ENCODE measurements at regions not wholly inside any gene's neighbourhood (a gene's known extent, or its start where the extent isn't known, plus 50 kb on each side); places are given as distances from the start of the nearest gene placed in this dataset.

DNA sequence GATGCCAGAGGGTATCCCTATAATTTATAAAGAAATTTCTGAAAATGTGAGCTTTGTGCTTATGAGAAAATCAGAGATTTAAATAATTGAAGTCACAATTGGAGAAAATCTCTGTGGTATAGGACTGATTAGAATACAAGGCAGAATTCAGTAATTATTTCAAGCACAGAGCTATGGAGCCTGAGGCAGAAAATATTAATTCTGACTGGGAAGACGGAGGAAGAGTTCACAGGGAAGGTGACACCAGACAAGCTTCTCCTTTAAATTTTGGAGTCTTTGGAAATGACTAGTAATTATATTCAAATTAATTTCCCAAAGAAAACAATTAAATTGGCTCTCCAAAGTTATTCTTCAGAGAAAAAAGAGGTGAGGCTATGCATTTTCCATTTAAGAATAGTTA, 121.5 kb downstream of the CHRM3 start:
- DNase-seq, result no peak
- Mint-ChIP-seq H3K4me3 (no peak overlapping the region), H3K36me3 (no peaks in the 10 kb centered on the region), H3K9me3 (peaks cover 10% of the 10 kb centered on the region), H3K4me1 (no peaks in the 10 kb centered on the region), H3K27me3 (no peaks in the 10 kb centered on the region), H3K27ac (no peak overlapping the region)
- POLR2A ChIA-PET, result no interaction called here
- ATAC-seq (ENCODE audit: low read depth), result no peak

DNA sequence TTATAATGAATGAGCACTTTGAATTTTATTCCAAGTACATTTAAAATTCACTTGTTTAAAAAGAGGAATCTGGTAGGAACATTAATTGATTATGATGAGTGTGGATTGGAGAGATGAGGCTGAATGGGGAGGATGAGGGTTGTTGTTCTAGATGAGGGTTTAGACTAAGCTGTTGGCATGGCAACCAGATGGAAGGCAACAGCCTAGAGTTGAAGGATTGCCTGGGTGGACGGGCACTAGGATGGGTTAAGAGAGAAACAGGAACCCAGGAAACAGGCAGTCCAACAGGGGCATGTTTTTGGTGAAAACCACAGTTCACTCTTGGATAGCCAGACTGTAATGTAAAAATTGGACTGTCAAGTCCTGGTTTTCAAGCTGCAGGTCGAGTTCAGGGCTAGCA, 125.5 kb downstream of the CHRM3 start:
- POLR2A ChIA-PET, result no interaction called here
- DNase-seq (no peak), ATAC-seq (ENCODE audit: low read depth) (no peak)
- H3K9me3 Mint-ChIP-seq, result peaks cover 6% of the 10 kb centered on the region
- H3K4me1 Mint-ChIP-seq, result no peaks in the 10 kb centered on the region
- no peak overlapping the region for H3K27ac Mint-ChIP-seq
- no peak overlapping the region for H3K4me3 Mint-ChIP-seq
- H3K36me3 Mint-ChIP-seq, result no peaks in the 10 kb centered on the region
- H3K27me3 Mint-ChIP-seq, result no peaks in the 10 kb centered on the region

- POLR2A ChIA-PET, result no interaction called here
- H3K4me1 Mint-ChIP-seq, result no peaks in the 10 kb centered on the region
- ATAC-seq (ENCODE audit: low read depth) (no peak), DNase-seq (no peak)
- no peaks in the 10 kb centered on the region for H3K27me3 Mint-ChIP-seq
- H3K27ac Mint-ChIP-seq, result no peak overlapping the region
- no peaks in the 10 kb centered on the region for H3K36me3 Mint-ChIP-seq
- H3K9me3 Mint-ChIP-seq, result no peaks in the 10 kb centered on the region
- no peak overlapping the region for H3K4me3 Mint-ChIP-seq
These were observed 130.2 kb downstream of the CHRM3 start for GRCh38 chr1:239516579-239516978.

- DNase-seq, result no peak
- H3K27me3 Mint-ChIP-seq, result no peaks in the 10 kb centered on the region
- ATAC-seq (ENCODE audit: low read depth), result no peak
- H3K36me3 Mint-ChIP-seq, result no peaks in the 10 kb centered on the region
- no peaks in the 10 kb centered on the region for H3K9me3 Mint-ChIP-seq
- POLR2A ChIA-PET, result no interaction called here
- no peaks in the 10 kb centered on the region for H3K4me1 Mint-ChIP-seq
- no peak overlapping the region for H3K27ac Mint-ChIP-seq
- no peak overlapping the region for H3K4me3 Mint-ChIP-seq
These were observed 140.0 kb downstream of the CHRM3 start for GRCh38 chr1:239526391-239526790.

DNA sequence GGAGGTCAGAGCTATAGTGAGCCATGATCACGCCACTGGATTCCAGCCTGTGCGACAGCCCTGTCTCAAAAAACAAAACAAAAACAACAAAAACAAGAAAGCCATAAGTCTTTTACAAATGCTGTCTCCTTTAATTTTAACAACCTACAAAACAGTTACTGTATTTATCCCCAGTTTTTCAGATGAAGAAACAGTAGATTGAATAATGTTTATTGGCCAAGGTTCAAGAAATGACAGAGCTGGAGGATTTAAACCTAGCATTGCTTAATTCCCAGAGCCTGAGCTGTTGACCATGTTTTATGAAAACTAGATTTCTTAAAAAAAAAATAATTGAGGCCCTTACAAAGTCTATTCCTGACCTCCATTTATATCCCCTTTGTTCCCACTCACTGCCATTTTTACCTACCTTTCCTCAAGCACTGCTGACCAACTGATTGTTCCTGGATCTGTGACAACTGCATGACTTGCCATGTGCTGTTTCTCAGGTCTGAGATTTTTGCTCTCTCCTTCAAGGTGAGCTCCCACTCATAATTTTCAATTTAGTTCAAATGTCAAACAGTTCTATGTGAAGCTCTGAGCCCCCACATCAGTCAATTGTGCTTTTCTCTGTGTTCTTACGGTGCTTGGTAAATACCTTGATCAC, 140.8 kb downstream of the CHRM3 start:
- H3K4me3 Mint-ChIP-seq, result no peak overlapping the region
- no peaks in the 10 kb centered on the region for H3K4me1 Mint-ChIP-seq
- H3K36me3 Mint-ChIP-seq, result no peaks in the 10 kb centered on the region
- no peak overlapping the region for H3K27ac Mint-ChIP-seq
- POLR2A ChIA-PET, result no interaction called here
- no peaks in the 10 kb centered on the region for H3K9me3 Mint-ChIP-seq
- DNase-seq (no peak), ATAC-seq (ENCODE audit: low read depth) (no peak)
- no peaks in the 10 kb centered on the region for H3K27me3 Mint-ChIP-seq

DNA sequence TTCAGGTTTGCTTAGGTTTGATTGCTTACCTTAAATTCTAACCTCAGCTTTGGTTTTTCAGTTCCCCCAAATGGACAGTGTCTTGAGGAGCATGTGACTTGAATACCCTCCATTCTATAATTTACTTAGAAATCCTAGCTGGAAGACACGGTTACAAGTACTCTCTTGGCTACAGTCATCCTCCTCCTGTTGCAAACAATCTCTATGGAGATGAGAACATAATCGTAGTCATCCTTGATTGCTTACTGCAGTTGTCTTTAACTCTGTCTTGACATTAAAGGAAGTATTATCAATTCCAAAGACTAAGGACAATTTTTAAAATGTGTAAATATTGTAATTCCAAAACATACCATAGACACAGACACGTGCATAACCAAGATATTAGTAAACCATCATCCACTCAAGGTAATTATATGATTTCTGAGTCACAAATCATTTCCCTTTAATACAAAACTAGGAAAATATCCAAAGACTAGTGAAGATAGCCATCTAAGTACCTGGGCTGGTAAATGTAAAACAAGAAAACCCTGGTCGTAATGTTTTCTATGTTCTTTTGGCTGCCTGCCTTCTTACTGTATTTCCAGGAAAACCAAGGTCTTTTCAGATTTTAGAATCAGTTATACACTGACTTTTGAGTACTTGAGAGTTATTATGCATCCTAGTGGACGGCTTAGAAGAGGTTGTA, 149.9 kb downstream of the CHRM3 start:
- no peaks in the 10 kb centered on the region for H3K9me3 Mint-ChIP-seq
- no peak overlapping the region for H3K4me3 Mint-ChIP-seq
- POLR2A ChIA-PET, result no interaction called here
- H3K27ac Mint-ChIP-seq, result no peak overlapping the region
- H3K36me3 Mint-ChIP-seq, result no peaks in the 10 kb centered on the region
- no peaks in the 10 kb centered on the region for H3K4me1 Mint-ChIP-seq
- H3K27me3 Mint-ChIP-seq, result peaks cover 2% of the 10 kb centered on the region
- ATAC-seq (ENCODE audit: low read depth), result no peak
- no peak for DNase-seq

DNA sequence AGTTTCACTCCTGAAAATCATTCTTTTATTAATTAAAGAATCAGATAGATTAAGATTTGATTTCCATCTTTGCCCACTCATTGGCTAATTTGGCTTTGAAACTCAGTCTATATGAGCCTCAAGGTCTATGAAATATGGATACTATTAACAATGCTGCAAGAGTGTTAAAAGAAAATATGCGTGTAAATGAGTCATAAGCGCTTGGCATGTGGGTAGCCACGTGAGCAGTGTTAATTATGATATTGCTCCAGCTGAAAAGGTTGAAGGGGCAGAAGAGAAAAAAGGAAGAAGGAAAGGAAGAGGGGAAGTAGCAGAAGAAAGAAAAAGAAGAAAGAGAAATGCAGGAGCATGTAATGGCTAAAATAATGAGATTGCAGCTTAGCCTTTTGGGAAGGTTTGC, 151.4 kb downstream of the CHRM3 start:
- no peaks in the 10 kb centered on the region for H3K4me1 Mint-ChIP-seq
- H3K9me3 Mint-ChIP-seq, result no peaks in the 10 kb centered on the region
- DNase-seq (no peak), ATAC-seq (ENCODE audit: low read depth) (no peak)
- POLR2A ChIA-PET, result no interaction called here
- H3K27me3 Mint-ChIP-seq, result peaks cover 2% of the 10 kb centered on the region
- no peak overlapping the region for H3K4me3 Mint-ChIP-seq
- H3K36me3 Mint-ChIP-seq, result no peaks in the 10 kb centered on the region
- H3K27ac Mint-ChIP-seq, result no peak overlapping the region

- POLR2A ChIA-PET, result no interaction called here
- no peak for ATAC-seq (ENCODE audit: low read depth)
These were observed 152.0 kb downstream of the CHRM3 start for GRCh38 chr1:239538239-239538988.

DNA sequence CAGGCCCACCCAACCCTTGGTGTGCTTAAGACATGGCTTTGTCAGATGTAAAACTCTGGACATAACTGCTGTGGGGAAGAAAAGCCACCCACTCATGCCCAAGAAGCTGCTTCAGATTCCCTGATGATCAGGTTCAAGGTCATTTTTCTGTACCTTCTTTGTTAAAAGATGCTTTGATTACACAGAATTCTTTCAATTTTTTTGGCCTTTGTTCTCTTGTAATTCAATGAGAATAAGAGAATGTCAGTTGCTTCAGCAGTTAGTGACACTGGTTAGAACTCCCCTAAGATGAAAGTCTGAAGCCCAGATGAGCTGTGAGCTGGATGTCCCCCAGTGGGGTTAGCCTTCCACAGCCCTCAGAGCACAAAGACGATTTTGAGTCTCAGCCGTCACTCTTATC, 152.7 kb downstream of the CHRM3 start:
- Mint-ChIP-seq H3K27ac (no peak overlapping the region), H3K9me3 (no peaks in the 10 kb centered on the region), H3K27me3 (peaks cover 2% of the 10 kb centered on the region), H3K4me1 (no peaks in the 10 kb centered on the region), H3K4me3 (no peak overlapping the region), H3K36me3 (no peaks in the 10 kb centered on the region)
- ATAC-seq (ENCODE audit: low read depth), result no peak
- POLR2A ChIA-PET, result no interaction called here
- DNase-seq, result no peak

More at GRCh38 chr1:239538239-239538988, 152.0 kb downstream of the CHRM3 start:
- Mint-ChIP-seq H3K9me3 (no peaks in the 10 kb centered on the region), H3K27ac (no peak overlapping the region), H3K4me1 (no peaks in the 10 kb centered on the region), H3K27me3 (peaks cover 2% of the 10 kb centered on the region), H3K4me3 (no peak overlapping the region), H3K36me3 (no peaks in the 10 kb centered on the region)
- DNase-seq, result no peak

GRCh38 chr1:239539812-239540211, 153.4 kb downstream of the CHRM3 start:
- no peaks in the 10 kb centered on the region for H3K36me3 Mint-ChIP-seq
- no peaks in the 10 kb centered on the region for H3K4me1 Mint-ChIP-seq
- no peaks in the 10 kb centered on the region for H3K9me3 Mint-ChIP-seq
- no peak overlapping the region for H3K4me3 Mint-ChIP-seq
- no peak overlapping the region for H3K27ac Mint-ChIP-seq
- ATAC-seq (ENCODE audit: low read depth) (no peak), DNase-seq (no peak)
- peaks cover 2% of the 10 kb centered on the region for H3K27me3 Mint-ChIP-seq
- POLR2A ChIA-PET, result no interaction called here

- no peak overlapping the region for H3K27ac Mint-ChIP-seq
- no peak overlapping the region for H3K4me3 Mint-ChIP-seq
- POLR2A ChIA-PET, result no interaction called here
These were observed 157.5 kb downstream of the CHRM3 start for GRCh38 chr1:239543873-239544272.

DNA sequence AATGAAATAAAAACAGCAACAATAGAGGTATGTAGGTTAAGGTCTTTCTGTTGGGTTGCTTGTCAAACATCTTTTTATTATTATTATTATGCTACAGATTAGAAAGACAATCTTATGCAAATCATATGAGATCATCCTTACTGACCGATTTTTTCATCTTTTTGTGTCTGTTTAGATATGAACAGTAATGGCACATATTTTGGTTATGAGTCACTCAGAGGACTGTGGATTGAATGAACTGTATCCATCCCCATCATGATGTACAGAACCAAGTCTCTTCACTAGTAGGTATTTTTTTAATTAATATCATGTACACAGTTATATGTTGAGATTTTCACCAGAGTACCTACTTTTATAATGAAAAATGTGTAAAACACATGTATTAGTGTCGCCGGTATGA, 159.1 kb downstream of the CHRM3 start:
- POLR2A ChIA-PET, result no interaction called here
- DNase-seq (no peak), ATAC-seq (ENCODE audit: low read depth) (no peak)
- H3K4me1 Mint-ChIP-seq, result peaks cover 13% of the 10 kb centered on the region
- no peak overlapping the region for H3K4me3 Mint-ChIP-seq
- H3K27ac Mint-ChIP-seq, result no peak overlapping the region
- H3K27me3 Mint-ChIP-seq, result no peaks in the 10 kb centered on the region
- H3K9me3 Mint-ChIP-seq, result peaks cover 4% of the 10 kb centered on the region
- peaks cover 3% of the 10 kb centered on the region for H3K36me3 Mint-ChIP-seq

More at GRCh38 chr1:239543873-239544272, 157.5 kb downstream of the CHRM3 start:
- ATAC-seq (ENCODE audit: low read depth) (no peak), DNase-seq (no peak)
- Mint-ChIP-seq H3K27me3 (no peaks in the 10 kb centered on the region), H3K36me3 (peaks cover 3% of the 10 kb centered on the region), H3K9me3 (peaks cover 2% of the 10 kb centered on the region), H3K4me1 (peaks cover 13% of the 10 kb centered on the region)

- Mint-ChIP-seq H3K9me3 (peaks cover 4% of the 10 kb centered on the region), H3K4me3 (peak overlapping the region; percentile 78), H3K4me1 (peaks cover 13% of the 10 kb centered on the region), H3K27ac (peak overlapping the region; percentile 77), H3K36me3 (peaks cover 3% of the 10 kb centered on the region), H3K27me3 (no peaks in the 10 kb centered on the region)
- ATAC-seq (ENCODE audit: low read depth) (peak; percentile 75), DNase-seq (no peak)
- POLR2A ChIA-PET, result interaction anchor here (1.9 kb wide), 1 partner anchor 171 kb away, joined by 7 read pairs; no protein-coding TSS in a partner anchor
These were observed 161.6 kb downstream of the CHRM3 start for GRCh38 chr1:239547987-239548386.

DNA sequence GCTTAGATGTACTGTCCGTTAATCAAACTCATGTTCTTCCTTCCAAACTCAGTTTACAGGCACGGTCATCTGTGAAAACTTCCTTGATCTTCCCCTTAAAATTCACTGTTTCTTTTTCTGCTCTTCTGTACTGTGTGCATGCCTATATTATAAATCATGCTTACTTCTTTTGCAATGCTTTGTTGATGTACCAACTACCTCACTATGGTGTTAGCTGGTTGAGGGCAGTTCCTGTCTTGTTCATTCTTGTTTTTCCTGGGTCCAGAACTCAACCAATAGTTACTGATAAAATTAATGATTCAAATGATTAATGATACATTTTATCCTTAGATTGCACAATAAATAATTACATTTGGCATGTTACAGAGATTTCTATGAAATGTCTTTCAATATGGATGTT, 163.8 kb downstream of the CHRM3 start:
- H3K27ac Mint-ChIP-seq, result no peak overlapping the region
- peaks cover 4% of the 10 kb centered on the region for H3K9me3 Mint-ChIP-seq
- POLR2A ChIA-PET, result no interaction called here
- H3K4me1 Mint-ChIP-seq, result peaks cover 13% of the 10 kb centered on the region
- H3K36me3 Mint-ChIP-seq, result peaks cover 3% of the 10 kb centered on the region
- ATAC-seq (ENCODE audit: low read depth) (no peak), DNase-seq (no peak)
- H3K4me3 Mint-ChIP-seq, result no peak overlapping the region
- H3K27me3 Mint-ChIP-seq, result no peaks in the 10 kb centered on the region

Data from activated naive CD8-positive, alpha-beta T cell treated with anti-CD3 and anti-CD28 coated beads, Interleukin-2, amount 10 ng/mL, durations not matched to agents 7 days and 5 days (primary cell).